Loucy (cell line): ENCODE measurements at regions not wholly inside any gene's neighbourhood (a gene's known extent, or its start where the extent isn't known, plus 50 kb on each side); places are given as distances from the start of the nearest gene placed in this dataset.

Experiments
- EZH2phosphoT487 ChIP-seq: fragments of 200-600 bp; IDR thresholded peaks from 2 replicates; pipeline ENCODE4 v1.6.1; 2018; ENCODE audit warnings: antibody characterized with exemption, mild to moderate bottlenecking, moderate library complexity, borderline replicate concordance
- TF ChIP-seq, protein P1 (sequence below): fragments of 200-600 bp; sonication (generic); conservative IDR thresholded peaks from 2 replicates; pipeline ENCODE4 v1.5.1; 2014; ENCODE audit warnings: mild to moderate bottlenecking, antibody characterized with exemption, low read length

DNA sequence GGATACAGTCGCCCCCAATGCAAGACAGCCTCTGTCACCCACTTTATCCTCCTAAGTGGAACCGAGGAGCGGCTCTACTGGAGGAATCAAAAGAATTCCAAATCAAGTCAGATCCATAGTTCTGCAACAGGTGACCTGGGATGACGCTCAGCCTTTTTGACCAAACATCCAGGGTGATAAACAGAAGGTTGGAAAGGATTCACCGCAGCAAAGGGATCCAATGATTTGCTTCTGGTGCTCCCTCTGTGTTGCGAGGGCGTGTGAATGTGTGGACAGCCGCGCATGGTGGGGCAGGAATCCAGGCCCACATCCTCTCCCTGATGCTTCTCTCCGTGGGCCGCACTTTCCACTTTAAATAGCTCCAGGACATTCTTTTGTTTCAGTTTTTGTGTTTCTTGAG lies 116.8 kb upstream of the CDH4 start:
- TF ChIP-seq, protein P1, sequence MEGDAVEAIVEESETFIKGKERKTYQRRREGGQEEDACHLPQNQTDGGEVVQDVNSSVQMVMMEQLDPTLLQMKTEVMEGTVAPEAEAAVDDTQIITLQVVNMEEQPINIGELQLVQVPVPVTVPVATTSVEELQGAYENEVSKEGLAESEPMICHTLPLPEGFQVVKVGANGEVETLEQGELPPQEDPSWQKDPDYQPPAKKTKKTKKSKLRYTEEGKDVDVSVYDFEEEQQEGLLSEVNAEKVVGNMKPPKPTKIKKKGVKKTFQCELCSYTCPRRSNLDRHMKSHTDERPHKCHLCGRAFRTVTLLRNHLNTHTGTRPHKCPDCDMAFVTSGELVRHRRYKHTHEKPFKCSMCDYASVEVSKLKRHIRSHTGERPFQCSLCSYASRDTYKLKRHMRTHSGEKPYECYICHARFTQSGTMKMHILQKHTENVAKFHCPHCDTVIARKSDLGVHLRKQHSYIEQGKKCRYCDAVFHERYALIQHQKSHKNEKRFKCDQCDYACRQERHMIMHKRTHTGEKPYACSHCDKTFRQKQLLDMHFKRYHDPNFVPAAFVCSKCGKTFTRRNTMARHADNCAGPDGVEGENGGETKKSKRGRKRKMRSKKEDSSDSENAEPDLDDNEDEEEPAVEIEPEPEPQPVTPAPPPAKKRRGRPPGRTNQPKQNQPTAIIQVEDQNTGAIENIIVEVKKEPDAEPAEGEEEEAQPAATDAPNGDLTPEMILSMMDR = no peak
- no peak for TF ChIP-seq EZH2phosphoT487
